Thymus (tissue), 11 donors: ENCODE measurements at regions not wholly inside any gene's neighbourhood (a gene's known extent, or its start where the extent isn't known, plus 50 kb on each side); places are given as distances from the start of the nearest gene placed in this dataset.
A peak's percentile ranks its signal among the peaks of the same experiment; 100 is the strongest.

Experiments
- DNase-seq, 9 donors: peaks; one replicate each; pipeline ENCODE4 v3.0.0-alpha.2; 2013; ENCODE audit warnings: low spot score in 9 of 9, low read depth in 6 of 9, missing footprints in 1 of 9
- H3K27ac ChIP-seq, 2 donors: one replicate each; pipeline ENCODE4 v1.5.1; 2013; ENCODE audit warnings: control low read depth in 1 of 2, low read depth in 1 of 2, low read length in 1 of 2, mild to moderate bottlenecking in 1 of 2, moderate library complexity in 1 of 2
- H3K27me3 ChIP-seq, 2 donors: one replicate each; pipeline ENCODE4 v1.5.1; 2013; ENCODE audit warnings: low read length in 1 of 2; ENCODE audit not compliant: control insufficient read depth in 2 of 2, insufficient read depth in 1 of 2
- H3K36me3 ChIP-seq, 2 donors: one replicate each; pipeline ENCODE4 v1.5.1; 2013; ENCODE audit warnings: low read length in 1 of 2, mild to moderate bottlenecking in 1 of 2, moderate library complexity in 1 of 2; ENCODE audit not compliant: control insufficient read depth in 2 of 2, insufficient read depth in 2 of 2
- H3K4me1 ChIP-seq, 2 donors: one replicate each; pipeline ENCODE4 v1.5.1; 2013; ENCODE audit warnings: low read length in 2 of 2; ENCODE audit not compliant: control insufficient read depth in 2 of 2, insufficient read depth in 2 of 2
- H3K4me3 ChIP-seq, 2 donors: one replicate each; pipeline ENCODE4 v1.5.1; 2013; ENCODE audit warnings: low read length in 2 of 2, control low read depth in 1 of 2, mild to moderate bottlenecking in 1 of 2
- H3K9me3 ChIP-seq, 2 donors: one replicate each; pipeline ENCODE4 v1.5.1; 2013; ENCODE audit warnings: low read length in 1 of 2, mild to moderate bottlenecking in 1 of 2; ENCODE audit not compliant: control insufficient read depth in 2 of 2, insufficient read depth in 1 of 2
- WGBS: extraction: QIAGEN DNeasy Blood & Tissue Kit; methylation state at CpG from one replicate; pipeline ENCODE4 v1.1.7; 2013; 5-methylcytosine and 5-hydroxymethylcytosine counted together
- donor health status: healthy.

DNA sequence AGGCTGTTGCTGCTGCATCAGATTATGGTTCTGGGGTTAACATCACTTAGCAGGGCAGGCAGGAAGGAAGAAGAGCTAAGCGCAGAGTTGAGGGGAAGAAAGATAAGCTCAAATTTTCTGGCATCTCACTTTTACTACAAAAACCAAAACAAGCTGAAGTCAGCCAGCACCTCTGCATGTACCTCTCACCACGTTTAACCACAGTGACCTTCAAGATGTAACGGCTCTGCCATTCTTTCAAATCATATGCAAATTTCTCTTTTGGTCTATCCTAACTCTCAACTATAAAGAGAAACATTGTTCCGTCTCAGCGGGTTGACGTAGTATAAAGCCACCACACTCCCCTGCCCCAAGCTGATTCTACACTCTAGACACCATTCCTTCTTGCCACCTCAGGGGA, 154.4 kb downstream of the OMA1 start:
- DNase-seq, result peak in 7 of 9 donors; percentile 7 to 61 (median 42)
- H3K9me3 ChIP-seq, result no peaks in the 10 kb centered on the region
- H3K4me1 ChIP-seq, result peaks cover 0 to 8% of the 10 kb centered on the region in 2 donors
- H3K4me3 ChIP-seq, result no peak overlapping the region
- no peaks in the 10 kb centered on the region for H3K36me3 ChIP-seq
- H3K27me3 ChIP-seq, result no peaks in the 10 kb centered on the region
- 51% methylated on average over 6 of the region's 6 CpGs for WGBS
- H3K27ac ChIP-seq, result peak overlapping the region in 1 of 2 donors; percentile 75

DNA sequence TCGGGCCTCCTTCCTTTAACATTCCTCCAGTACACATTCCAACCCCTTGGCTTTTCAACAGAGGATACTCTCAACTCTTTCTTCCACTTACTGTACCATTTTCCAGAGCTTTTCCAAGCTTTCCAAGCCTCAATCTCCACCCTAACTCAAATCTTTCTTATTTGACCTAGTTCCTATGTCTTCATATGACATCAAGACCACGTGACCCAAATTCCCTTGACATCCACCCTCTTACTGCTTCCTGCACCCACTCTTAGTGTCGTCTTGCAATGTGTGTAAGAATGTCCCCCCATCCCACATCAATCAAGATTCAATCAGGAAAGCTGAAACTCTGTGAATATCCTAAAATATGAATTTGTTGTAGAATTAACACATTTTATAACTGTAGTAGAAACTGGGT, 155.0 kb downstream of the OMA1 start:
- 77% methylated on average over 3 of the region's 3 CpGs for WGBS
- Histone ChIP-seq H3K27ac (peak overlapping the region in 1 of 2 donors; percentile 75), H3K9me3 (no peaks in the 10 kb centered on the region), H3K4me3 (no peak overlapping the region), H3K36me3 (no peaks in the 10 kb centered on the region), H3K27me3 (no peaks in the 10 kb centered on the region), H3K4me1 (peaks cover 0 to 8% of the 10 kb centered on the region in 2 donors)
- peak in 2 of 9 donors; percentile 8 to 10 for DNase-seq

- peak overlapping the region in 1 of 2 donors; percentile 34 for H3K27ac ChIP-seq
- 37% methylated on average over 5 of the region's 5 CpGs for WGBS
These were observed 155.5 kb downstream of the OMA1 start for GRCh38 chr1:58391056-58391455.

DNA sequence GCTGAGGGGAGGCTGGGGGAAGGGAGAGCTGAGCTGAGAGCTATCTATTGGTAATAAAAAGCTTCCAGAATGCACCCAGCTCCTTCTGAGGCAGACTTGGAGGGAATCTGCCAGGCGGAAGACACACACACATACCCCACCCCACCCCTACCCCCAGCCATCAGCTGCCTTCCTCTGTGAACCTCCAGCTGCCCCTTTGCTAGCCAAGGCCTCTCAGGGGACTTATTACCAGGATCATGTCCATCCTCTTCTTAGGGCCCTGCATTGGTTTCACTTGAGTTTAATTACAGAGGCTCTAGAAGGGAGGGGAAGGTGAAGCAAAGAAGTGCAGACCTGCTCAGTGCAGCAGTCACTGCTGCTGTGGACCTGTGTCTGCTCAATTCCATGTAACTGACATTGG, 156.4 kb downstream of the OMA1 start:
- no peak overlapping the region for H3K27ac ChIP-seq
- H3K4me1 ChIP-seq, result peaks cover 0 to 8% of the 10 kb centered on the region in 2 donors
- no peaks in the 10 kb centered on the region for H3K9me3 ChIP-seq
- 89% methylated on average over 1 of the region's 1 CpG for WGBS
- no peaks in the 10 kb centered on the region for H3K27me3 ChIP-seq
- DNase-seq, result no peak
- H3K36me3 ChIP-seq, result no peaks in the 10 kb centered on the region
- no peak overlapping the region for H3K4me3 ChIP-seq

More at GRCh38 chr1:58391056-58391455, 155.5 kb downstream of the OMA1 start:
- H3K9me3 ChIP-seq, result no peaks in the 10 kb centered on the region
- peaks cover 0 to 8% of the 10 kb centered on the region in 2 donors for H3K4me1 ChIP-seq
- no peak for DNase-seq
- H3K36me3 ChIP-seq, result no peaks in the 10 kb centered on the region
- H3K27me3 ChIP-seq, result no peaks in the 10 kb centered on the region
- H3K4me3 ChIP-seq, result no peak overlapping the region

- no peak overlapping the region for H3K27ac ChIP-seq
- H3K4me3 ChIP-seq, result no peak overlapping the region
- no peak for DNase-seq
- H3K36me3 ChIP-seq, result no peaks in the 10 kb centered on the region
- no peaks in the 10 kb centered on the region for H3K27me3 ChIP-seq
- WGBS, result 96% methylated on average over 2 of the region's 2 CpGs
- H3K4me1 ChIP-seq, result no peaks in the 10 kb centered on the region
- H3K9me3 ChIP-seq, result no peaks in the 10 kb centered on the region
These were observed 166.2 kb downstream of the OMA1 start for GRCh38 chr1:58380345-58380744.

DNA sequence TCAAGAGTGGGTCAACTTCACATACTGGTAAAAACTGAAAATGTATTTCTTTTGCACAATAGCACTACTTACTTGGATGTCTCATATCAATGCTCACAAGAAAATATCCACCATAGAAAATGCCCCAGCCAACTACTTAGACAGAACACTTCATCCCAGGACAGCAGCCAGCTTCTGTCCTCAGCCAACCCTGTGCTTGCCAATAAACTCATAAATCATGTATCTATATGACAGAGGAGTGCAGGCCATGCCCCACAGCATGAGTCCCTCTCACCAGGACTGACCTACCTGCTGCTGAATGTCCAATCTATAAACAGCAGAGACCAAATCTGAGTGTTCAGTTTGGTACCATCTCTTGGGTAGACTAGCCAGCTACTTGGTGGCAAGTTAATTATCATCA, 179.3 kb downstream of the OMA1 start:
- Histone ChIP-seq H3K27me3 (no peaks in the 10 kb centered on the region), H3K36me3 (no peaks in the 10 kb centered on the region), H3K27ac (no peak overlapping the region), H3K4me1 (no peaks in the 10 kb centered on the region), H3K9me3 (peaks cover 0 to 8% of the 10 kb centered on the region in 2 donors), H3K4me3 (no peak overlapping the region)
- DNase-seq, result no peak

GRCh38 chr1:58365328-58365727, 181.2 kb downstream of the OMA1 start:
- no peak for DNase-seq
- 93% methylated on average over 2 of the region's 2 CpGs for WGBS

GRCh38 chr1:58363585-58363984, 182.9 kb downstream of the OMA1 start:
- no peak for DNase-seq
- H3K36me3 ChIP-seq, result no peaks in the 10 kb centered on the region
- WGBS, result 77% methylated on average over 3 of the region's 3 CpGs
- H3K4me1 ChIP-seq, result no peaks in the 10 kb centered on the region
- no peaks in the 10 kb centered on the region for H3K9me3 ChIP-seq
- no peak overlapping the region for H3K4me3 ChIP-seq
- H3K27me3 ChIP-seq, result no peaks in the 10 kb centered on the region
- H3K27ac ChIP-seq, result no peak overlapping the region

More at GRCh38 chr1:58365328-58365727, 181.2 kb downstream of the OMA1 start:
- Histone ChIP-seq H3K27ac (no peak overlapping the region), H3K36me3 (no peaks in the 10 kb centered on the region), H3K4me1 (no peaks in the 10 kb centered on the region), H3K4me3 (no peak overlapping the region), H3K9me3 (no peaks in the 10 kb centered on the region), H3K27me3 (no peaks in the 10 kb centered on the region)

DNA sequence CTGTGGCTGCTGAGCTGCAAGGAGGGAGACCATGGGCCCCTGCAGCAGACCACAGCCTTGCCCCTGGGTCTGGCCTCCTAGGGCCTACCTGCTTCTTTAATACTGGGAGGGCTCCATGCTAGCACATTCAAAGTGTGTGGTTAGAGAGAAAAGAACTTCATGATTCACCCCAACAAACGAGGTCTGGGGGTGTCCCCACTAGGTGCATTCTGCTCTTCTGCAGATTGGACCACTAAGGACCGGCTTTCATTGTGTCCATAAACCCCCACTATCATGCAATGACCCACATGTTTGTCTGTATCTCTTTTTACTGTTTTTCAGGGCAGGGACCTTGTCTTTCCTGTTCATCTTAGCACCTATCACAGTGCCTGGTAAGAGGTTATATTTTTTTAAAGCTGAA, 185.4 kb downstream of the OMA1 start:
- no peak for DNase-seq
- H3K4me3 ChIP-seq, result no peak overlapping the region
- H3K9me3 ChIP-seq, result no peaks in the 10 kb centered on the region
- H3K36me3 ChIP-seq, result no peaks in the 10 kb centered on the region
- no peaks in the 10 kb centered on the region for H3K27me3 ChIP-seq
- WGBS, result 39% methylated on average over 2 of the region's 2 CpGs
- no peak overlapping the region for H3K27ac ChIP-seq
- H3K4me1 ChIP-seq, result no peaks in the 10 kb centered on the region

DNA sequence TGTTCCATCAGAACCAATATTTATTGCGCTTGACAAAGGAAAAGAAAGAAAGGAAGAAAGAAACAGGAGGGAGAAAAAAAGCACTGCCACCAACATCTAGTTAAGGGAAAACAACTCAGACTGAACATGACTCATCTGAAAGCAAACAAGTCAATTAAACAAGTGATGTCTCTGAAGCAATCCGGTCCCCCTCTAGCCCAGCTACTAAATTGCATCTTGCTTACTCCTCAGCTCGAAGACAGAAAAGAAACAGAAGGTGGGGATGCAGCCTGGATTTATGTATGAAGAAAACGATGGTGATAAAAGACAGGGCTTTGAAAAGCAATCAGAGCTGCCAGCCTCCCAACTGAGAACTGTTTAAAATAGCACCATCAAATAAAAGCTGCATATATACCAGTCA, 188.2 kb downstream of the OMA1 start:
- H3K27ac ChIP-seq, result no peak overlapping the region
- no peaks in the 10 kb centered on the region for H3K36me3 ChIP-seq
- DNase-seq, result no peak
- H3K9me3 ChIP-seq, result no peaks in the 10 kb centered on the region
- H3K4me3 ChIP-seq, result no peak overlapping the region
- H3K4me1 ChIP-seq, result no peaks in the 10 kb centered on the region
- no peaks in the 10 kb centered on the region for H3K27me3 ChIP-seq
- 72% methylated on average over 4 of the region's 4 CpGs for WGBS
